ENCODE measurements at regions not wholly inside any gene's neighbourhood (a gene's known extent, or its start where the extent isn't known, plus 50 kb on each side); places are given as distances from the start of the nearest gene placed in this dataset.
A peak's percentile ranks its signal among the peaks of the same experiment; 100 is the strongest.

GRCh38 chr17:77540531-77540930, 399.8 kb downstream of the SEC14L1 start:
- H3K4me3 Mint-ChIP-seq = no peak overlapping the region
- Histone ChIP-seq H3K4me1 (ENCODE audit: control insufficient read depth in 2 of 2, insufficient read depth in 2 of 2, low read length in 2 of 2) (peaks cover 0 to 5% of the 10 kb centered on the region in 2 donors), H3K36me3 (ENCODE audit: control insufficient read depth in 2 of 3, insufficient read depth in 3 of 3, low read length in 3 of 3) (no peaks in the 10 kb centered on the region), H3K27ac (ENCODE audit: low read depth, low read length) (no peak overlapping the region), H3K4me3 (ENCODE audit: low read length) (no peak overlapping the region), H3K27me3 (ENCODE audit: control insufficient read depth in 2 of 2, insufficient read depth in 2 of 2, low read length in 2 of 2) (no peaks in the 10 kb centered on the region), H3K9me3 (ENCODE audit: control insufficient read depth in 2 of 3, low read length in 3 of 3) (no peaks in the 10 kb centered on the region)
- ChIA-PET POLR2A (no interaction called here), CTCF (interaction anchor here (0.6 to 1.1 kb wide), 3 partner anchors 142 to 477 kb away, joined by 3 read pairs; no protein-coding TSS in a partner anchor)
- peak overlapping the region in 1 of 9 donors; percentile 79 for H3K27ac Mint-ChIP-seq
- ATAC-seq (no peak), DNase-seq (no peak)
- intact Hi-C loops (cut with micrococcal nuclease) = loop anchor here (5.0 to 10.0 kb wide), 4 partner anchors 104 to 634 kb away; no protein-coding TSS in a partner anchor
- no peaks in the 10 kb centered on the region for H3K9me3 Mint-ChIP-seq
- H3K27me3 Mint-ChIP-seq = peaks cover 0 to 45% (median 5%) of the 10 kb centered on the region in 5 donors
- no peaks in the 10 kb centered on the region for H3K36me3 Mint-ChIP-seq
- peaks cover 0 to 5% (median under 1%) of the 10 kb centered on the region in 7 donors for H3K4me1 Mint-ChIP-seq

GRCh38 chr17:77540975-77541374, 400.2 kb downstream of the SEC14L1 start:
- Mint-ChIP-seq H3K27ac (peak overlapping the region in 1 of 9 donors; percentile 85), H3K27me3 (peaks cover 0 to 43% (median 5%) of the 10 kb centered on the region in 5 donors), H3K36me3 (no peaks in the 10 kb centered on the region), H3K4me3 (no peak overlapping the region), H3K9me3 (no peaks in the 10 kb centered on the region), H3K4me1 (peaks cover 0 to 5% (median under 1%) of the 10 kb centered on the region in 7 donors)
- Histone ChIP-seq H3K9me3 (ENCODE audit: control insufficient read depth in 2 of 3, low read length in 3 of 3) (no peaks in the 10 kb centered on the region), H3K27ac (ENCODE audit: low read depth, low read length) (no peak overlapping the region), H3K36me3 (ENCODE audit: control insufficient read depth in 2 of 3, insufficient read depth in 3 of 3, low read length in 3 of 3) (no peaks in the 10 kb centered on the region), H3K27me3 (ENCODE audit: control insufficient read depth in 2 of 2, insufficient read depth in 2 of 2, low read length in 2 of 2) (no peaks in the 10 kb centered on the region), H3K4me1 (ENCODE audit: control insufficient read depth in 2 of 2, insufficient read depth in 2 of 2, low read length in 2 of 2) (peaks cover 0 to 5% of the 10 kb centered on the region in 2 donors), H3K4me3 (ENCODE audit: low read length) (no peak overlapping the region)
- POLR2A ChIA-PET = no interaction called here
- CTCF ChIA-PET = interaction anchor here (0.6 to 2.4 kb wide), 4 partner anchors 141 to 476 kb away, joined by 3 to 10 read pairs (median 3); no protein-coding TSS in a partner anchor
- intact Hi-C loops (cut with micrococcal nuclease) = loop anchor here (5.0 to 10.0 kb wide), 4 partner anchors 104 to 634 kb away; no protein-coding TSS in a partner anchor
- DNase-seq (no peak), ATAC-seq (no peak)

- no peak overlapping the region for H3K4me3 Mint-ChIP-seq
- no peaks in the 10 kb centered on the region for H3K27me3 ChIP-seq (ENCODE audit: control insufficient read depth in 2 of 2, insufficient read depth in 2 of 2, low read length in 2 of 2)
- ChIA-PET CTCF (interaction anchor here (0.9 to 2.4 kb wide), 10 partner anchors 27 to 543 kb away, joined by 3 to 28 read pairs (median 4); no protein-coding TSS in a partner anchor), POLR2A (interaction anchor here (0.5 to 2.0 kb wide), 5 partner anchors 125 to 471 kb away, joined by 3 to 13 read pairs (median 6); partner anchors contain the start of gene TNRC6C)
- no peaks in the 10 kb centered on the region for H3K9me3 ChIP-seq (ENCODE audit: control insufficient read depth in 2 of 3, low read length in 3 of 3)
- H3K36me3 Mint-ChIP-seq = no peaks in the 10 kb centered on the region
- peaks cover 0 to 7% (median 0%) of the 10 kb centered on the region in 7 donors for H3K4me1 Mint-ChIP-seq
- DNase-seq (no peak), ATAC-seq (no peak)
- no peaks in the 10 kb centered on the region for H3K36me3 ChIP-seq (ENCODE audit: control insufficient read depth in 2 of 3, insufficient read depth in 3 of 3, low read length in 3 of 3)
- no peaks in the 10 kb centered on the region for H3K9me3 Mint-ChIP-seq
- intact Hi-C loops (cut with micrococcal nuclease) = loop anchor here (1.0 to 10.0 kb wide), 9 partner anchors 103 to 633 kb away; partner anchors contain the start of gene TNRC6C (in 1 of the 2)
- no peak overlapping the region for H3K27ac Mint-ChIP-seq
- peaks cover 0 to 42% (median 5%) of the 10 kb centered on the region in 5 donors for H3K27me3 Mint-ChIP-seq
- H3K4me3 ChIP-seq (ENCODE audit: low read length) = no peak overlapping the region
- H3K27ac ChIP-seq (ENCODE audit: low read depth, low read length) = no peak overlapping the region
- peaks cover 0 to 5% of the 10 kb centered on the region in 2 donors for H3K4me1 ChIP-seq (ENCODE audit: control insufficient read depth in 2 of 2, insufficient read depth in 2 of 2, low read length in 2 of 2)
Observed at GRCh38 chr17:77542011-77542410, 401.2 kb downstream of the SEC14L1 start.

GRCh38 chr17:77542551-77543490, 402.1 kb downstream of the SEC14L1 start:
- peak; percentile 87 for ATAC-seq
- H3K9me3 Mint-ChIP-seq = no peaks in the 10 kb centered on the region
- Histone ChIP-seq H3K27me3 (ENCODE audit: control insufficient read depth in 2 of 2, insufficient read depth in 2 of 2, low read length in 2 of 2) (no peaks in the 10 kb centered on the region), H3K27ac (ENCODE audit: low read depth, low read length) (no peak overlapping the region), H3K4me3 (ENCODE audit: low read length) (no peak overlapping the region), H3K9me3 (ENCODE audit: control insufficient read depth in 2 of 3, low read length in 3 of 3) (no peaks in the 10 kb centered on the region), H3K4me1 (ENCODE audit: control insufficient read depth in 2 of 2, insufficient read depth in 2 of 2, low read length in 2 of 2) (peaks cover 0 to 5% of the 10 kb centered on the region in 2 donors), H3K36me3 (ENCODE audit: control insufficient read depth in 2 of 3, insufficient read depth in 3 of 3, low read length in 3 of 3) (no peaks in the 10 kb centered on the region)
- intact Hi-C loops (cut with micrococcal nuclease) = loop anchor here (1.0 to 10.0 kb wide), 9 partner anchors 102 to 632 kb away; partner anchors contain the start of gene TNRC6C (in 1 of the 2)
- H3K27me3 Mint-ChIP-seq = peaks cover 0 to 37% (median 5%) of the 10 kb centered on the region in 5 donors
- H3K27ac Mint-ChIP-seq = no peak overlapping the region
- H3K4me3 Mint-ChIP-seq = no peak overlapping the region
- peaks cover 0 to 7% (median 0%) of the 10 kb centered on the region in 7 donors for H3K4me1 Mint-ChIP-seq
- ChIA-PET POLR2A (interaction anchor here (0.5 to 2.0 kb wide), 7 partner anchors 68 to 470 kb away, joined by 3 to 13 read pairs (median 5); partner anchors contain the start of gene TNRC6C), CTCF (interaction anchor here (0.6 to 2.4 kb wide), 21 partner anchors 22 to 730 kb away, joined by 3 to 28 read pairs (median 3); no protein-coding TSS in a partner anchor)
- H3K36me3 Mint-ChIP-seq = no peaks in the 10 kb centered on the region
- peak; percentile 32 to 72 (median 62) for DNase-seq

DNA sequence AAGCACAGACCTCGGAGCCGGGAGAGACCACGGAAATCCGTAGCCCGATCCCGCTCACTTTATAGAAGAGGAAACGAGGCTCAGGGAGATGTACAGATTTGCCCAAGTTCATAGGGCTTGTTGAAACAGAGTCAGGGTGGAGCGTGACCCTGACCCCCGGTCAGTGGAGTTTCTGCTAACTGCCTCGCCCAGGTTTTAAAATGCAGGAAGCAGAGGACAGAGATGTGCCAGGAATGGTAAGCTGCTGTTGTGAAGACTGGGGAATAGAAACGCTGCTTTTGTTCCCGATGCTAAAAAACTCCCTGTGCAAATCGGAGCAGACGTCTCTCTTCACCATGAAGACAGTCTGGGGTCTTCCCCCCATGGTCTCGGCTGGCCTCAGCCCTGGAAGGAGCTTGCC, 403.0 kb downstream of the SEC14L1 start:
- intact Hi-C loops (cut with micrococcal nuclease) = loop anchor here (2.0 to 10.0 kb wide), 6 partner anchors 101 to 631 kb away; partner anchors contain the start of gene TNRC6C (in 1 of the 2)
- POLR2A ChIA-PET = no interaction called here
- Histone ChIP-seq H3K9me3 (ENCODE audit: control insufficient read depth in 2 of 3, low read length in 3 of 3) (no peaks in the 10 kb centered on the region), H3K27ac (ENCODE audit: low read depth, low read length) (no peak overlapping the region), H3K4me1 (ENCODE audit: control insufficient read depth in 2 of 2, insufficient read depth in 2 of 2, low read length in 2 of 2) (peaks cover 0 to 5% of the 10 kb centered on the region in 2 donors), H3K27me3 (ENCODE audit: control insufficient read depth in 2 of 2, insufficient read depth in 2 of 2, low read length in 2 of 2) (no peaks in the 10 kb centered on the region), H3K4me3 (ENCODE audit: low read length) (no peak overlapping the region), H3K36me3 (ENCODE audit: control insufficient read depth in 2 of 3, insufficient read depth in 3 of 3, low read length in 3 of 3) (no peaks in the 10 kb centered on the region)
- peaks cover 0 to 7% (median 0%) of the 10 kb centered on the region in 7 donors for H3K4me1 Mint-ChIP-seq
- ATAC-seq (no peak), DNase-seq (no peak)
- CTCF ChIA-PET = interaction anchor here (0.8 to 2.3 kb wide), 2 partner anchors 441 to 469 kb away, joined by 3 to 28 read pairs; no protein-coding TSS in a partner anchor
- H3K36me3 Mint-ChIP-seq = no peaks in the 10 kb centered on the region
- H3K4me3 Mint-ChIP-seq = no peak overlapping the region
- no peaks in the 10 kb centered on the region for H3K9me3 Mint-ChIP-seq
- peak overlapping the region in 1 of 9 donors; percentile 43 for H3K27ac Mint-ChIP-seq
- peaks cover 0 to 27% (median 0%) of the 10 kb centered on the region in 5 donors for H3K27me3 Mint-ChIP-seq

DNA sequence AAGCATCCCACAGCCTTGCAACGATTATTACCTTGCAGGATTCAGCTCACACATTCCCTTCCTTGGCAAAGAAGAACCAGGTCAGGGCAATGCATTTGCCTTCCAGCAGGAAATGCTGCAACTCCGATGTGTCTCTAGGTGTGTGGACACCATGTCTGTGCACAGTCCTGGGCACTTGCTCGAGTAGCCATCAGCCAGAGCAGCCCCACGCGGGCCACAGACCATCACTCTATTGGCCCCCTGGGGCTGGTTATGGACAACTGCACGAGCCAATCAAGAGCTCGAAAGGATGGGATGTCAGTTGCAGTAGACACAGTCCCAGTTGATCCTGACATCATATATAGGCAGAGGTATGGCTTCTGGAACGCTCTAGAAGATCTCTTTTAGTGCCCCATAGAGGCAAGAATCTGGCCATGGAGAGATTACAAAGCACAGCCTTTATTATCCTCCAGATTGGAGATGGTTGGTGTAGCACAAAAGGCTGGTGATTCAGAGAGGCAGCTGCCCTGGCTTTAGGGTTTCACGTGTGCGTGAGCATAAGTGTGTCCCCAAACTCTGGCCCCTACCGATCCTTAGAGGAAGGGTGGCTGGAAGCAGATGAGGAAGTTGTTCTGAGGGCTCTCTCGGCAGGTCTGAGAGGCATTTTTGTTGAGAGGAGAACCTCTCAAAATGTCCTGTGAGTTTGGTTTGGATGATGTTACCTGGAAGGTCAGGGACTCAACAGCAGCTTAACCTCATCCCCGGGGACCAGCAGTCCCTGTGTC, 403.8 kb downstream of the SEC14L1 start:
- H3K27ac Mint-ChIP-seq = no peak overlapping the region
- Histone ChIP-seq H3K27me3 (ENCODE audit: control insufficient read depth in 2 of 2, insufficient read depth in 2 of 2, low read length in 2 of 2) (no peaks in the 10 kb centered on the region), H3K4me1 (ENCODE audit: control insufficient read depth in 2 of 2, insufficient read depth in 2 of 2, low read length in 2 of 2) (peaks cover 0 to 5% of the 10 kb centered on the region in 2 donors), H3K4me3 (ENCODE audit: low read length) (no peak overlapping the region), H3K36me3 (ENCODE audit: control insufficient read depth in 2 of 3, insufficient read depth in 3 of 3, low read length in 3 of 3) (no peaks in the 10 kb centered on the region), H3K9me3 (ENCODE audit: control insufficient read depth in 2 of 3, low read length in 3 of 3) (no peaks in the 10 kb centered on the region), H3K27ac (ENCODE audit: low read depth, low read length) (no peak overlapping the region)
- CTCF ChIA-PET = no interaction called here
- ATAC-seq = no peak
- no peaks in the 10 kb centered on the region for H3K9me3 Mint-ChIP-seq
- no peak for DNase-seq
- intact Hi-C loops (cut with micrococcal nuclease) = loop anchor here (2.0 to 10.0 kb wide), 5 partner anchors 100 to 630 kb away; no protein-coding TSS in a partner anchor
- POLR2A ChIA-PET = interaction anchor here (0.9 kb wide), 1 partner anchor 414 kb away, joined by 3 read pairs; the partner anchor contains the start of gene TNRC6C
- H3K36me3 Mint-ChIP-seq = no peaks in the 10 kb centered on the region
- peaks cover 0 to 25% (median 0%) of the 10 kb centered on the region in 5 donors for H3K27me3 Mint-ChIP-seq
- no peak overlapping the region for H3K4me3 Mint-ChIP-seq
- peaks cover 0 to 7% (median 0%) of the 10 kb centered on the region in 7 donors for H3K4me1 Mint-ChIP-seq
